LNCAP (cell line): ENCODE measurements at regions not wholly inside any gene's neighbourhood (a gene's known extent, or its start where the extent isn't known, plus 50 kb on each side); places are given as distances from the start of the nearest gene placed in this dataset.

Source experiments
- TF ChIP-seq, protein P1 (sequence below): fragments of 450-650 bp; IDR thresholded peaks from 2 replicates; pipeline ENCODE4 v1.5.1; 2017; ENCODE audit warnings: mild to moderate bottlenecking

DNA sequence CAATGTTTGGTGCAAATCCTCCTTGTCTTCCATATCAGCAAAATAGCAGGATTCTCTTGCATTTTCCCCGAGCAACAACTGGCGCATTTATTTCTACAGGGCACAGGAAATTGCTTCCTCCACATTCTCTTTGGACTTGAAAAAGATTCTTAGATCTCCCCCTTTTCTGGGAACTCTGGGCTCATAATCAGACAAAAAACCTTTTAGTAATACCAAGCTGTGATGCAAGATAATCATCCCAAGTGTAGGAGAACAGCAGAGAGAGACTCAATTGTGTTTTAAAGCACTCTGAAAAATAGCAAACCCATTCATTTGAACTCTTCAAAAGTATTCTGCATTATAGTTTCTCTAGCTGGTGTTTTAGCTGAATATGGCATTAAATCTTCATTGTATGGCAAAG lies 419.6 kb upstream of the NPVF start:
- TF ChIP-seq, protein P1, sequence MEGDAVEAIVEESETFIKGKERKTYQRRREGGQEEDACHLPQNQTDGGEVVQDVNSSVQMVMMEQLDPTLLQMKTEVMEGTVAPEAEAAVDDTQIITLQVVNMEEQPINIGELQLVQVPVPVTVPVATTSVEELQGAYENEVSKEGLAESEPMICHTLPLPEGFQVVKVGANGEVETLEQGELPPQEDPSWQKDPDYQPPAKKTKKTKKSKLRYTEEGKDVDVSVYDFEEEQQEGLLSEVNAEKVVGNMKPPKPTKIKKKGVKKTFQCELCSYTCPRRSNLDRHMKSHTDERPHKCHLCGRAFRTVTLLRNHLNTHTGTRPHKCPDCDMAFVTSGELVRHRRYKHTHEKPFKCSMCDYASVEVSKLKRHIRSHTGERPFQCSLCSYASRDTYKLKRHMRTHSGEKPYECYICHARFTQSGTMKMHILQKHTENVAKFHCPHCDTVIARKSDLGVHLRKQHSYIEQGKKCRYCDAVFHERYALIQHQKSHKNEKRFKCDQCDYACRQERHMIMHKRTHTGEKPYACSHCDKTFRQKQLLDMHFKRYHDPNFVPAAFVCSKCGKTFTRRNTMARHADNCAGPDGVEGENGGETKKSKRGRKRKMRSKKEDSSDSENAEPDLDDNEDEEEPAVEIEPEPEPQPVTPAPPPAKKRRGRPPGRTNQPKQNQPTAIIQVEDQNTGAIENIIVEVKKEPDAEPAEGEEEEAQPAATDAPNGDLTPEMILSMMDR: no peak

DNA sequence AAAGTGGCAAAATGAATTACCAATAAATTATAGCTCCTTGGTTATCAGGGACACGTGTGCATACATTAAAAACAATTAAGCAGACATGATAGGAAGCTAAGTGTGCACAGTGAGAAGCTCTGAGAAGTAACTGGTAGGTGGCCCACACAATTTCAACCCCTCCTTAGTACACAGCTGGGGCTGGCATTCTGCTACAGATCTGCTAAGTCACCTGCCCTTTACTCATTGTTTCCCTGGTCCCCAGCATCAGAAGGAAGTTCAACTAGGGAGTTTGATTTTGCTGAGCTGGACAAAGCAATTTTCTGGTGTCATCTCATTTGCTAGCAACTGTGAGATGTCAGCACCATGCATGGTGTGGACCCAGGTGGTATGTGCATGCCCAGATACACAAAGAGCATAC lies 424.1 kb upstream of the NPVF start:
- TF ChIP-seq, protein P1: no peak

DNA sequence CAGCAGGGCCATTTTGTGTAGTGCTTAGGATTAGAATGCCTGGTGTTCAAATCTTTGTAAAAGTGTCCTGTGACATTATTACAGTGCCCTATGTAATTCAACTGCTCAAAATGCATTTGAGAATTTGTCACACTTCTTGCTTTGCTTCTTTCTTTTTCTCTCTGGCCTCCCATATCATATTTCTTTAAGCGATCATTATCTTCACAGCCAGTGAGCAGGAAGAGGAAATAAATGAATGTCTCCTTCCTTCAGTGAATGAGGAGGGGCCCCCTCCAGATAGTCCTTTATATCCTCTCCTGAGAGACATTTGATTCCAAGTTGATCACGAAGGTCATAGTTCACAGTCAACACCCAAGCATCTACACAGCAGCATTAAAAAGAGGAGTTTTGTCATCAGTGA lies 425.1 kb upstream of the NPVF start:
- TF ChIP-seq, protein P1: no peak

DNA sequence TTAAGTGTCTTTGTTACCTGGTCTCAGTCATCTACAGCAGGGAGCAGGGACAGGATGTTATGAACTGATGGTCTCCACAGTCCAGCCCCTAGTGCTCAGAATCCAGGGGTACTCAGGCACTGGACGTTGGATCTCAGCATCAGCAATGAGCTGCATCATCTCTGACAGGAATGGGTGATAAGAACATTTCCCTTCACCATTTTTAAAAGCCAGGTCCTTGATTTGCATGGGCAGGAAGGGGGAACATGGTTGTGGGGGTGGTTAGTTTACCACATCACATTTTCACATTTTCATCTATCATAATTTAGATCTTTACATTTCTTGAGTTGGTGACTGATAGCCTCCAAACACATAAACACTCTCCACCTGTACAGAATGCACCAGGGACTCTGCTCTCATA lies 427.8 kb upstream of the NPVF start:
- TF ChIP-seq, protein P1: no peak

DNA sequence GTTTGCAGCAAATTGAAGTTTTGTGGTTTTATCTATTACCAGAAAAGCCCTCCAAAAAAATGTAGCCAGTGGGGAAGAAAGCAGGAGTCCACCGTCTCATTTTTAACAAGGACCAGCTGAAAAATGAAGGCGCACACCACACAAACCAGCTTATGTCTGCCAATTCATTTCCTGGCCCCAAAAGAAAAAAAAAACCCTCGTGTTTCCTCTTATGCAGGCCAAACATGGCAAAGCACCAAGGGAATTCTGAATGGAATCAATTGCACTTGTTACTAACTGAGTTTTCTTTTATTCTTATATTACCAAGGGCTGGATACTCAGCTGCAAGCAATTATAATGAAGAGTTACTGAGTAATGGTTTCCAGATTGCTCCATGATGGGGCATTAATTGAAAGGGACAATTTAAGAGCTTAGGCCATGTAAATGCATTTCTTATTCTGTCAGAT lies 428.3 kb upstream of the NPVF start:
- TF ChIP-seq, protein P1: no peak

DNA sequence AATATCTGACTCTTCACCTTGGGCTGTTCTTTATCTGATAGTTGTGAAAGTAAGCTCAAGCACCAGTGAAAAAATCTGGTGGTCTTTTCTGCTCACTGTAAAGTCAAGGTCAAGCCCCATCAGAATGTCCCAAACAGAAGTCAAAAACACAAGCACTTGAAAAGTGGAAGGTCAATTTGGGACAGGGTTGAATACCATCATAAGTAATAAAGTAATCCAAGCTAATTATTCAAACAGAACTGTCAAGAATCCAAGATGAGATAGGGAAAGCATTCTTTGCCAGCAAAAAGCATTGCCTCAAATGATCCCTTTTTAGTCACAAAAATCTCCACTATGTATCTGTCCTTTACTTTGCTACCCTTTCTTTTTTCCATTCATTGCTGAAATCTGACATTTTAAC lies 430.1 kb upstream of the NPVF start:
- TF ChIP-seq, protein P1: no peak

DNA sequence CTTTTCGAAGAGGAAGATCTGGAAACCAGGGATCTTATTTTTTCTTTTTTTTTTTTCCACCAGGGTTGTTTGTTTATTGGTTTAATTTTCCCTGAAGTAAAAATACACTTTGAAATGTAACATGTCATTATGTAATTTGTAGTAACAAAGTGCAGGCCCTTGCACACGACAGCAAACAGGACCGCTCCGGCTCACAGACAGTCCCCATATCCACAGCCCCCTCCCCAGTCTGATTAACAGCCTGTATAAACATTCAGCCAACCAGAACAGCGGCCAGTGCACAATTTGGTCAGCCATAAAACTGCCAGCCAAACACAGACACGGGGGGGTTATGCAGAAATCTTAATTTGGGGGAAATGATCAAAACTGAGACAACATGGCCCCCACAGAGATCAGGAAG lies 431.6 kb upstream of the NPVF start:
- TF ChIP-seq, protein P1: no peak
